Adipocyte (in vitro differentiated cells): ENCODE measurements at regions not wholly inside any gene's neighbourhood (a gene's known extent, or its start where the extent isn't known, plus 50 kb on each side); places are given as distances from the start of the nearest gene placed in this dataset.

ENCODE experiments used
- DNase-seq: peaks from one replicate; pipeline ENCODE4 v3.0.0-alpha.2; 2015; ENCODE audit warnings: low read depth
- H3K27me3 ChIP-seq: replicated peaks from 2 replicates; pipeline ENCODE4 v1.7.0; 2013; ENCODE audit warnings: mild to moderate bottlenecking, low read length, moderate library complexity; ENCODE audit not compliant: control insufficient read depth, insufficient read depth
- H3K36me3 ChIP-seq: 2 replicates; pipeline ENCODE4 v1.7.0; 2013; ENCODE audit warnings: low read length, mild to moderate bottlenecking, moderate library complexity; ENCODE audit not compliant: control insufficient read depth, insufficient read depth, severe bottlenecking
- H3K4me1 ChIP-seq: 2 replicates; pipeline ENCODE4 v1.7.0; 2013; ENCODE audit warnings: mild to moderate bottlenecking, low read length, moderate library complexity; ENCODE audit not compliant: control insufficient read depth, insufficient read depth
- H3K4me3 ChIP-seq: 2 replicates; pipeline ENCODE4 v1.7.0; 2013; ENCODE audit warnings: mild to moderate bottlenecking, low read length, moderate library complexity
- H3K9ac ChIP-seq: 2 replicates; pipeline ENCODE4 v1.7.0; 2013; ENCODE audit warnings: mild to moderate bottlenecking, low read length, moderate library complexity
- H3K9me3 ChIP-seq: 2 replicates; pipeline ENCODE4 v1.7.0; 2013; ENCODE audit warnings: mild to moderate bottlenecking, low read length, moderate library complexity; ENCODE audit not compliant: control insufficient read depth

DNA sequence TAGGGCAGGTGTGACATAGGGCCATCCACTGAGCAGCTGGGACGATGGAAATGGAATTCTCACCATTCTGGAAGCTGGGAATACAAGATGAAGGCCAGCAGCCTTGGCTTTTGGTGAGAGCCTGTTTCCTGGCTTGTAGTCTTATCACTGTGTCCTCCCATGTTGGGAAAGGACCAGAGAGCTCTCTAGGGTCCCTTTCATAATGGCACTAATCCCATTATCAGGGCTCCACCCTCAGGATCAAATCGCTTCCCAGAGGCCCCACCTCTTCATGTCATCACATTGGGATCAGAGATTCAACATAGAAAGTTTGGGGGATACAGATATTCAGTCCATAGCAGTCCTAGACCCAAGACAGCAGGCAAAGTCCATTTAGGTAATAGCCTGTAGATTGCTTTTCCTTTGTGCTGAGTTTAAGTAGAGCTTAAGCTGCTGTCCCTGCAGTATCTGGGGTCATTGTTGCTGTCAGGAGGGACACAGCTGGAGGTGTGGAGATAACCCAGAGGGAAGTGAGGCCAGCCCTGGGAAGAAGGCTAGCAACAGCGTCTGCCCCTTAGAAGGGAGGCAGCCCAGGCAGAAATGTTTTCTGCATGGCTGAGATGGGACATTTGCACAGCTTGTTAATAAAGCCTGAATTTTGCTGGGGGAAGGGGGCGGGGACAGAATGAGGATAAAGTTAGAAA lies 136.5 kb upstream of the GPR12 start:
- no peaks in the 10 kb centered on the region for H3K9me3 ChIP-seq
- H3K4me3 ChIP-seq = no peak overlapping the region
- no peak for DNase-seq
- no peak overlapping the region for H3K9ac ChIP-seq
- no peaks in the 10 kb centered on the region for H3K4me1 ChIP-seq
- H3K27me3 ChIP-seq = peaks cover 33% of the 10 kb centered on the region
- H3K36me3 ChIP-seq = no peaks in the 10 kb centered on the region

DNA sequence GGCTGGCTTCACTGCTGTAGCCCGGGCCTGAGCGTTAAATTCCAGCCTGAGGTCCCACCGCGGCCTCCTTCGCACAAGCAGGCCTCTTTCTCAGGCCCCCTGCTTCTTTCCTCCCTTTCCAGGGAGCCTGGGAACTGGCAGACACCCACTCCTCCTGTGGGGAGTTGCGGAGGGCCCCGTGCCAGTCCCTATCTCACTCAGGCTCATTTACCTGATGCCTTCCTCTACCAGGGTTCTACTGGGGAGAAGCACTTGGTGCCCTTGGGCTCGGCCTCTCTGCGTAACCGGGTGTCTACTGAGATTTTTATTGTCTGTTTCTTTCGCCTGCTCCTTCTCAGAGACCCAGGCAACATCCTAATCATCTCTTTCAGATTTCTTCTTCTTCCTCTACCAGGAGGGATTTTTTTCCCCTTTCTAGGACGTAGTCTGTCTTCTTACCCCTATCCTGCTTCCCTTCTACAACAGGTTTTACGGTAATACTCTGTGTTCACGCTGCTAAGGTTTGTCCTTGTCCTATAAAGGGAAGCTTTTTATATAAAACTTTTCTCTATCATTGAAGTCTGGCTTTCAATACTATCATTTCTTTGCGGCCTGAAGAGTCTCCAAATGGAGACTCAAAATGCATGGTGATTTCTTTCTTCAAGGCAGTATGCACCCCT lies 135.4 kb upstream of the GPR12 start:
- no peak for DNase-seq
- Histone ChIP-seq H3K9me3 (no peaks in the 10 kb centered on the region), H3K9ac (no peak overlapping the region), H3K27me3 (peaks cover 30% of the 10 kb centered on the region), H3K4me3 (no peak overlapping the region), H3K36me3 (no peaks in the 10 kb centered on the region), H3K4me1 (no peaks in the 10 kb centered on the region)

DNA sequence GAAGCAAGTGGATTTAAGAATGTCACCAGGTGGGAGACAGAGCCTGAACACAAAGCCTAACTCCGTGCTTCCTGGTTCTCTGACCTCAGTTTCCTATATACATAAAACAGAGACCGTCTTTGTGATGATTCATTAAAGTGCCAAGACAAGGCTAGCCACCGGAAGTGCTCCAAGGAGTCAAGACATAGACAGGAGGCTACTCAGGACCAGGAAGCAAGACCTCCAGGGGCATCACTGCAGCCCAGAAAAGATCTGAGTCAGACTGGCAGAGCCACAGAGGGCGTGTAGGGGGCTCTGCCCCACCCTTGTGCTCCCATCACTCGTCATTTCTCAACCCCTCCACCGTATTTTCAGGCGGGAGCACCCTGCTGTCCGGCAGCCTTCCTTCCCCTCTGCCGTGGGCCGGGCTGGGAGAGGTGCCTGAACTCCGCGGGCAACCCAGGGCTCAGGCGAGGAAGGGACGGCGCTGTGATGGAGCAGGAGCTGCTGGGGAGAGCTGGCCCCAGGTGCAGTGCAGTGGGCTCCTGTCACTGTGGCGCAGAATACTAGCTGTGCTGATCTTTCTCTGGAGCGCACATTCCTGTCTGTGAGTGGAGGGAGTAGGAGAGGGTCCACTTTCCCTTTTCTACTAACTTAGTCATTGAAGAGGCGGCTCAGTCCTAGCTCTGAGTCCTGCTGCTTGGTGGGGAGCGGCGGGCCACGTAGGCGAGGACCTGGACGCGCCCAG lies 134.7 kb upstream of the GPR12 start:
- H3K4me1 ChIP-seq = no peaks in the 10 kb centered on the region
- DNase-seq = no peak
- H3K27me3 ChIP-seq = peaks cover 23% of the 10 kb centered on the region
- H3K9ac ChIP-seq = no peak overlapping the region
- H3K4me3 ChIP-seq = no peak overlapping the region
- no peaks in the 10 kb centered on the region for H3K9me3 ChIP-seq
- H3K36me3 ChIP-seq = no peaks in the 10 kb centered on the region

DNA sequence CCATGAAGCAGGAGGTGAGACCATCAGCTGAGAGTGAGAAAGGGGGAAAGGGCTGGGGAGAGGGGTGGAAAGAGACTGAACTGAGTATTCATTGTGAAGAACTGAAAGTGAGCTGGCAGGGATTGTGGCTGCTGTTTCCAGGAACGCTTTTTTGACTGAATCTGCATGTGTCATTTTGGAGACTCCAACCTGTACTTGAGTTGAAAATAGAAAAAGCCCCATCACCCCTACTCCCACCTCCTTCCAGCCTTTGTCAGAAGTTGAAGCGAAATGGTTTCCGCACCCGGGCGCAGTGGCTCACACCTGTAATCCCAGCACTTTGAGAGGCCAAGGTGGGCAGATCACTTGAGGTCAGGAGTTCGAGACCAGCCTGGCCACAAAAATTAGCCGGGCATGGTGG lies 128.0 kb upstream of the GPR12 start:
- Histone ChIP-seq H3K4me3 (no peak overlapping the region), H3K9ac (no peak overlapping the region), H3K27me3 (peaks cover 13% of the 10 kb centered on the region), H3K36me3 (no peaks in the 10 kb centered on the region), H3K9me3 (peaks cover 4% of the 10 kb centered on the region), H3K4me1 (no peaks in the 10 kb centered on the region)
- no peak for DNase-seq

DNA sequence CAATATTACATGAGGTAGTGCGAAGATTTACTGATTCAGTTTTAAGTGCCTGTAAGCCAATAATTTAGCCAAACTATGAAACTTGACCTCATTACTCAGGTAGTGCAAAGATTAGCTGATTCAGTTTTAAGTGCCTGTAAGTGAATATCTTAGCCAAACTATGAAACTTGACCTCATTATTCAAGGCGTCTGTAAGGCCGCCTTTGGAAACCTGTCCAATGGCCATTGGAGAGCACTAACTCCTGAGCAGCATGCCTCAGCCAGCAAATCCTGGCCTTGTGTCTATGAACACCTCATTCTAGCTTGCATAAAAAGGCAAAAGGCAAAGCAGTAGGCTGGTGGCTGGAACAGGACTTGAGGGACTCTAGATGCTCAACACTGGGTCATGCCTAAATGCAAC lies 127.0 kb upstream of the GPR12 start:
- H3K9me3 ChIP-seq = peaks cover 4% of the 10 kb centered on the region
- no peaks in the 10 kb centered on the region for H3K36me3 ChIP-seq
- no peak overlapping the region for H3K4me3 ChIP-seq
- peaks cover 22% of the 10 kb centered on the region for H3K27me3 ChIP-seq
- no peak overlapping the region for H3K9ac ChIP-seq
- no peaks in the 10 kb centered on the region for H3K4me1 ChIP-seq
- no peak for DNase-seq

DNA sequence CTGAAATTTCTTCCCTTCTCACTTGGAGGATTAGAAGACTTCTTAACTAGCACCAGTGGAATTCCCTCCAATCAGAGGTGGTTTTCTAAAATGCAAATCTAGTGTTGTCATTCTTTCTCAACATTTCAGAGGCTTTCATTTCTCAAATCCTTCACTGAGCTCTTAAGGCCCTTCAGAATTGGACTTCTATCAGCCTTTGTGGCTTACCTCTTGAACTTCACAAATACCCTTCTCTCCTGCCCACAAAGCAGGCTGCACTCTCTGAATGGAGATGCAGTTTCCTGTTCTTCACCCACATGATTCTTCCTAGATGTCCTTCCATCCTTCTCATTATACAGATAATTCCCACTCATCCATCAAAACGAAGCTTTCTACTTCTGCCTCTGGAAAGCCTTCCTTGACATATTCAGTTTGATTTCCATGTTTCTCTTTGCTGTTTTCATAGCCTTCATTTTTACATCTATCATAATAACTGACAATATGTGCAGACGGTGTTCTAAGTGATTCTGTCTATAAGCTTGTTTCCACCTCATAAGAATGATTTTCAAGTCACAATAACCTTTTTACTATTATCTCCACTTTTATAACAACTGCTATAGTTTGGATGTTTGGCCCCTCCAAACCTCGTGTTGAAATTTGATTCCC lies 123.1 kb upstream of the GPR12 start:
- Histone ChIP-seq H3K9me3 (peaks cover 4% of the 10 kb centered on the region), H3K27me3 (peaks cover 42% of the 10 kb centered on the region), H3K36me3 (no peaks in the 10 kb centered on the region), H3K4me3 (no peak overlapping the region), H3K9ac (no peak overlapping the region), H3K4me1 (peaks cover 3% of the 10 kb centered on the region)
- no peak for DNase-seq

DNA sequence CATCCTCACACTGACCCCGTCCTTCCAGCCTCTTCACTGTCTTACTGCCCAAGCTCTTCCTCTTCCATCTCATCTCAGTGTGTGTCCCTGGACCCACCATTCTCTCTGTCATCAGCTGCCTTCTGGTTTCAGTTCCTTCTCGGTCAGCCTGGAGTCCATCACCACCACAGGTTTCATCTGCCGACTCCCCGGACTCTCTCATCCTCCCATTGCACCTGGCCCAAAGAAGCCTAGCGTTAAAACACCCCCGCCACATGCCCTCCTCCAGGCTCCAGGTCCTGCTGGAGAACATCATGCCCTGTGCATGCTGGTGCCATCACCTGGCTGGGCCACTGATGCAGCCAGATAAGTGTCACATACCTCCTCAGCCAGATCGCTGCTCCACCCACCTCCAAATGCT lies 122.1 kb upstream of the GPR12 start:
- DNase-seq = no peak
- peaks cover 3% of the 10 kb centered on the region for H3K4me1 ChIP-seq
- H3K27me3 ChIP-seq = peaks cover 48% of the 10 kb centered on the region
- H3K9me3 ChIP-seq = peaks cover 8% of the 10 kb centered on the region
- no peak overlapping the region for H3K9ac ChIP-seq
- no peak overlapping the region for H3K4me3 ChIP-seq
- H3K36me3 ChIP-seq = no peaks in the 10 kb centered on the region

DNA sequence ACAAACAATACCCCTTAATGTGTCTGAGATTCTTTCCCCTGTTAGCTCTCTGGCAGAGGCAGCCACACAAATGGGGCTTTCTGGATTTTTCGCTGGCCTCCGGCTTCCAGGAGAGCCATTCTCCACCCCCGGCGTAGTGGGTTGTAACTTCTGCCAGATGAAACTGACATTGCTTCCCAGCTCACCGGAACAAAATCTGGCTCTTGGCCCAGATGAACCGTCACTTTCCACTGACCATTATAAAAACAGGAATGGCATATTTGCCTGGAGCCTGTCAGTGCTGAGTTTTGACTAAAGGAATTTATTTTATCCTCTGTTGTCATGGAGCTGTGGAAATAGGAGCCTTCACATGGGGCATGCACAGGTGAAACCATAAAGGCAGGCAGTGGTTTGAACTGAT lies 120.6 kb upstream of the GPR12 start:
- no peak overlapping the region for H3K9ac ChIP-seq
- peaks cover 3% of the 10 kb centered on the region for H3K4me1 ChIP-seq
- peaks cover 49% of the 10 kb centered on the region for H3K27me3 ChIP-seq
- no peaks in the 10 kb centered on the region for H3K36me3 ChIP-seq
- peaks cover 14% of the 10 kb centered on the region for H3K9me3 ChIP-seq
- DNase-seq = peak; percentile 21
- peak overlapping the region; percentile 32 for H3K4me3 ChIP-seq

DNA sequence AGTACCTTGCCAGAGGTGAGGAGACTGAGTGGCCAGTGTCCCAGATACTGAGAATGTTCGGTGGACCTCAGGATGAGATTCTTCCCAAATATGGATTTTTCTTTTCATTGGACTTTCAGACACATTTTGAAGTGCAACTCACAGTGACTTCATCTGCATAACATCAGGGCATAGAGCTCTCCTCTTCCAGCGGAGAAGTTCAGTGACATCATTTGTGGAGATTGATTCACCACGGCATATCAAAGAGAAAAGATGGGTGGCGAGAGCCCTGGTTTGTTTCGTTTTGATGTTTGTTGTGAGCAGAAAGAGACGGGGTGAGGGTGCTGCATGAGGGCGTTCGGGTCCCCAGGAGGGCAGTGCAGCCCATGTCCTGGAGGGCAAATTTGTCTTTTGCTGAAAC lies 120.1 kb upstream of the GPR12 start:
- Histone ChIP-seq H3K4me1 (peaks cover 3% of the 10 kb centered on the region), H3K9ac (no peak overlapping the region), H3K36me3 (no peaks in the 10 kb centered on the region), H3K27me3 (peaks cover 49% of the 10 kb centered on the region), H3K4me3 (peak overlapping the region; percentile 32), H3K9me3 (peaks cover 14% of the 10 kb centered on the region)
- DNase-seq = peak; percentile 4

DNA sequence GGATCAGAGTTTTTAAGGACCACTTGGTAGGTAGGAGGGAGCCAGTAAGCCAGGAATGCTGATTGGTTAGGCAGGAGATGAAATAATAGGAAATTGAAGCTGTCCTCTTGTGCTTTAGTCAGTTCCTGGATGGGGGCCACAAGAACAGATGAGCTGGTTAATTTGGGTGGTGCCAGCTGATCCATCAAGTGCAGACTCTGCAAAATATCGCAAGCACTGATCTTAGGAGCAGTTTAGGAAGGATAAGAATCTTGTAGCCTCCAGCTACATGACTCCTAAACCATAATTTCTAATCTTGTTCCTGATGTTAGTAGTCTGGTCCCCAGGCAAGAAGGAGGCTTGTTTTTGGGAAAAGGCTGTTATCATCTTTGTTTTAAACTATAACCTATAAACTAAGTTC lies 117.9 kb upstream of the GPR12 start:
- Histone ChIP-seq H3K27me3 (peaks cover 48% of the 10 kb centered on the region), H3K9ac (no peak overlapping the region), H3K9me3 (peaks cover 9% of the 10 kb centered on the region), H3K36me3 (no peaks in the 10 kb centered on the region), H3K4me1 (peaks cover 3% of the 10 kb centered on the region), H3K4me3 (no peak overlapping the region)
- no peak for DNase-seq

DNA sequence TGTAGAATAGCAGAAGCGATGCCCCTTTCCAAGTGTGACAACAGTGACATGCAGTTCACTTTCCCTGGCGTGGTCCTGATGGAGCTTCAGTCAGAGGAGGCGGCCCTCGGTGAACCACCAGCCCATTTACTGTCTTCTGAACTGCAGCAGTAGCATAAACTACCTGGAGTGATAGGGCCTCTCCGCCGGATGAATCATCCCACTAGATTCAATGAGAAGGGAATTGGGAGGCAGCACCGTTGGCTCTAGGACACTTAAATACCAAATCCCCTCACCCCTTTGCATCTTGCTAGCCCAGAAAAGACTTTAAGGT lies 112.8 kb upstream of the GPR12 start:
- H3K27me3 ChIP-seq = peaks cover 38% of the 10 kb centered on the region

More for the DNA sequence above, 112.8 kb upstream of the GPR12 start:
- H3K4me3 ChIP-seq = no peak overlapping the region
- H3K9ac ChIP-seq = no peak overlapping the region
- H3K9me3 ChIP-seq = peaks cover 9% of the 10 kb centered on the region
- H3K36me3 ChIP-seq = no peaks in the 10 kb centered on the region
- no peaks in the 10 kb centered on the region for H3K4me1 ChIP-seq
- DNase-seq = no peak
